ENCODE measurements at regions not wholly inside any gene's neighbourhood (a gene's known extent, or its start where the extent isn't known, plus 50 kb on each side); places are given as distances from the start of the nearest gene placed in this dataset.

DNA sequence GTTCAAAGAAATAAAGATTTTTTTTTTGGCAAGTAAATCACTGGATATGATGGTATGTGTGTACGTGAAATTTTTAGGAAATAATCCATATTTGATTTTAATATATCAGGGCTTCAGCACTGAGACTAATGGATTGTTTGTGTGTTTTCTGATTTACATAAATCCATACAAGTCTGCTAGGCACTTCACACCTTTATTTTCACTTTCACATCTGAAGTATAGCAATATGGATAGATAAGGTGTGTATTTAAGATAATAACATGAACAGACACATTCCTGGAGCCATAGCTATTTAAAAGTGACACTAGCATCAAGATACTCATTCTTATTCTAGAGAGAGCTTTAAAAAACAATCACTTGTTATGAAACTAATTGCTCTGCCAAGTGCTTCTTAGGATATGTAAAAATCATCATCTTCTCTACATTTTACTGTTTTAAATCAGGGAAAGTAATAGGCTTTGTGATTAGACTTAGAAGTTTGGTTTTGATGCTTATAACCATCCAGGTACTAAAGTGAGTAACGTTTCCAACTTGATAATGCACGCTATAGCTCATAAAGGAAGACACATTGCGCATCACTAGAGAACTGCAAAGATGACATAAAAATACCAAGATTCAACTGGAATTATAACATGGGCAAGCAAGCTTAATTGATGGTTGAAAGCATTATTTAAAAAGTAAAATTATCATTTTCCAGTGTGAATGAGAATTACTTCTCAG lies 208.9 kb downstream of the ZEB2 start:
- TF ChIP-seq, protein P1, sequence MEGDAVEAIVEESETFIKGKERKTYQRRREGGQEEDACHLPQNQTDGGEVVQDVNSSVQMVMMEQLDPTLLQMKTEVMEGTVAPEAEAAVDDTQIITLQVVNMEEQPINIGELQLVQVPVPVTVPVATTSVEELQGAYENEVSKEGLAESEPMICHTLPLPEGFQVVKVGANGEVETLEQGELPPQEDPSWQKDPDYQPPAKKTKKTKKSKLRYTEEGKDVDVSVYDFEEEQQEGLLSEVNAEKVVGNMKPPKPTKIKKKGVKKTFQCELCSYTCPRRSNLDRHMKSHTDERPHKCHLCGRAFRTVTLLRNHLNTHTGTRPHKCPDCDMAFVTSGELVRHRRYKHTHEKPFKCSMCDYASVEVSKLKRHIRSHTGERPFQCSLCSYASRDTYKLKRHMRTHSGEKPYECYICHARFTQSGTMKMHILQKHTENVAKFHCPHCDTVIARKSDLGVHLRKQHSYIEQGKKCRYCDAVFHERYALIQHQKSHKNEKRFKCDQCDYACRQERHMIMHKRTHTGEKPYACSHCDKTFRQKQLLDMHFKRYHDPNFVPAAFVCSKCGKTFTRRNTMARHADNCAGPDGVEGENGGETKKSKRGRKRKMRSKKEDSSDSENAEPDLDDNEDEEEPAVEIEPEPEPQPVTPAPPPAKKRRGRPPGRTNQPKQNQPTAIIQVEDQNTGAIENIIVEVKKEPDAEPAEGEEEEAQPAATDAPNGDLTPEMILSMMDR (IDR thresholded peaks at IDR 0.05) = no peak
- no peak for ATAC-seq (ENCODE audit: low FRiP score)
- no peak for DNase-seq (ENCODE audit: low spot score)

- ATAC-seq (ENCODE audit: low FRiP score) (no peak), DNase-seq (ENCODE audit: low spot score) (no peak)
- TF ChIP-seq, protein P1 (IDR thresholded peaks at IDR 0.05) = no peak
These were observed 209.4 kb downstream of the ZEB2 start for GRCh38 chr2:144310484-144310883.

GRCh38 chr2:144307711-144308110 lies 212.2 kb downstream of the ZEB2 start:
- DNase-seq (ENCODE audit: low spot score) = no peak
- ATAC-seq (ENCODE audit: low FRiP score) = no peak
- TF ChIP-seq, protein P1 (IDR thresholded peaks at IDR 0.05) = no peak

DNA sequence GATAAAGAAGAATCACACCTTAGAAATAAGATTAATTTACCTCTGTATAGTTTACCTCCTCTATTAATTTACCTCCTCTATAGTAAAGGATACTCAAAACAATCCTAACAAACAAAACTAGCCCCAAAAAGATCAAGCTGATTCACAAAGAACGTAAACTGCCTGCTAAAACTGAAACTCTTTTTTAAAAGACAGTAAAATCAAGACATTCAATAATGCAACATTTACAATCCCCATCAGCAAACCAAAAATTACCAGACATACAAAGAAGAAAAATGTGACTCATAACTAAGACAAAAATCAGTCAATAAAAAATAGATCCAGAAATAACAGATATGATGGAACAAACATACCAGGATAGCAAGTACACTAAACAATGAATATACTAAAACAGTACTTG lies 215.7 kb downstream of the ZEB2 start:
- DNase-seq (ENCODE audit: low spot score) (no peak), ATAC-seq (ENCODE audit: low FRiP score) (no peak)
- TF ChIP-seq, protein P1 (IDR thresholded peaks at IDR 0.05) = no peak

DNA sequence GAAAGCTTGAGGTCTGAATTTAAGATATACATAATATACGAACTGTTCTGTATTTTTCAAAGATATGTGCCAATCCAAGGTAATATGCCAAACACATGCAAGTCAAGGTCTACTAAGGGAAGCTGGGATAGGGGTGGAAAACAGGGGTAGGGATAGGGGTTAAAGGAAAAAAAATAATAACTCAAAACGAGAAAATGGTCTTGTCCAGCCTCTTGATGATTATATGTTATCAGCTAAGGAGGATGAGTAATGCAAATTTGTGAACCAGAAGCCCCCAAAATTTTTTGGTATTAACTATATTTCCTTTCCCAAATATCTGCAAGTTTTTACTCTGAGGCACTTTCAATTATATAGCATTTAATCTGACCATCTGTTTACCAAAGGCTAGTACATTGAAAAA lies 219.3 kb downstream of the ZEB2 start:
- TF ChIP-seq, protein P1 (IDR thresholded peaks at IDR 0.05) = no peak
- DNase-seq (ENCODE audit: low spot score) (no peak), ATAC-seq (ENCODE audit: low FRiP score) (no peak)

- no peak for DNase-seq (ENCODE audit: low spot score)
- ATAC-seq (ENCODE audit: low FRiP score) = no peak
- TF ChIP-seq, protein P1 (IDR thresholded peaks at IDR 0.05) = no peak
These were observed 229.6 kb downstream of the ZEB2 start for GRCh38 chr2:144290276-144290675.

GRCh38 chr2:144288438-144288837 lies 231.5 kb downstream of the ZEB2 start:
- TF ChIP-seq, protein P1 (IDR thresholded peaks at IDR 0.05) = no peak
- DNase-seq (ENCODE audit: low spot score) (no peak), ATAC-seq (ENCODE audit: low FRiP score) (no peak)

Measured in omental fat pad (tissue), 3 donors.